ENCODE measurements at regions not wholly inside any gene's neighbourhood (a gene's known extent, or its start where the extent isn't known, plus 50 kb on each side); places are given as distances from the start of the nearest gene placed in this dataset.
"Not testable (repeated sequence)": the region's sequence is repeated elsewhere in the genome, so short reads cannot be mapped to it uniquely, and the experiment has no call there.

GRCh38 chr20:57818418-57819181 lies 108.8 kb upstream of the PMEPA1 start:
- H3K27ac Mint-ChIP-seq: peak overlapping the region; percentile 40 to 63 (median 60)
- no peak overlapping the region for H3K4me3 Mint-ChIP-seq
- TF ChIP-seq CTCF (IDR thresholded peaks at IDR 0.05; ENCODE audit: unreplicated experiment in 3 of 3): no peak
- no peaks in the 10 kb centered on the region for H3K36me3 Mint-ChIP-seq (ENCODE audit: low read depth)
- no peaks in the 10 kb centered on the region for H3K9me3 Mint-ChIP-seq
- H3K4me1 Mint-ChIP-seq: peaks cover 11% of the 10 kb centered on the region
- peaks cover 20% of the 10 kb centered on the region for H3K27me3 Mint-ChIP-seq (ENCODE audit: low read depth)

- no peaks in the 10 kb centered on the region for H3K9me3 Mint-ChIP-seq
Observed at GRCh38 chr20:57815405-57815804, 105.6 kb upstream of the PMEPA1 start.

GRCh38 chr20:57814529-57814928 lies 104.7 kb upstream of the PMEPA1 start:
- H3K27me3 Mint-ChIP-seq (ENCODE audit: low read depth): peaks cover 18% of the 10 kb centered on the region
- no peak overlapping the region for H3K27ac Mint-ChIP-seq
- H3K4me1 Mint-ChIP-seq: peaks cover 38% of the 10 kb centered on the region
- H3K4me3 Mint-ChIP-seq: no peak overlapping the region
- no peaks in the 10 kb centered on the region for H3K9me3 Mint-ChIP-seq
- no peak for TF ChIP-seq CTCF (IDR thresholded peaks at IDR 0.05; ENCODE audit: unreplicated experiment in 3 of 3)
- no peaks in the 10 kb centered on the region for H3K36me3 Mint-ChIP-seq (ENCODE audit: low read depth)

More at GRCh38 chr20:57815405-57815804, 105.6 kb upstream of the PMEPA1 start:
- no peak overlapping the region for H3K4me3 Mint-ChIP-seq
- H3K27me3 Mint-ChIP-seq (ENCODE audit: low read depth): peaks cover 18% of the 10 kb centered on the region
- no peak for TF ChIP-seq CTCF (IDR thresholded peaks at IDR 0.05; ENCODE audit: unreplicated experiment in 3 of 3)
- H3K4me1 Mint-ChIP-seq: peaks cover 32% of the 10 kb centered on the region
- no peaks in the 10 kb centered on the region for H3K36me3 Mint-ChIP-seq (ENCODE audit: low read depth)
- H3K27ac Mint-ChIP-seq: no peak overlapping the region

- Mint-ChIP-seq H3K36me3 (ENCODE audit: low read depth) (no peaks in the 10 kb centered on the region), H3K9me3 (no peaks in the 10 kb centered on the region), H3K4me1 (peaks cover 35% of the 10 kb centered on the region), H3K27ac (peak overlapping the region in 1 of 3 experiments; percentile 5), H3K27me3 (ENCODE audit: low read depth) (peaks cover 16% of the 10 kb centered on the region), H3K4me3 (no peak overlapping the region)
- no peak for TF ChIP-seq CTCF (IDR thresholded peaks at IDR 0.05; ENCODE audit: unreplicated experiment in 3 of 3)
Observed at GRCh38 chr20:57813509-57814269, 103.9 kb upstream of the PMEPA1 start.

GRCh38 chr20:57812632-57813031 lies 102.8 kb upstream of the PMEPA1 start:
- H3K9me3 Mint-ChIP-seq; H3K4me3 Mint-ChIP-seq; H3K36me3 Mint-ChIP-seq (ENCODE audit: low read depth): not testable (repeated sequence)
- H3K27ac Mint-ChIP-seq: peak overlapping the region in 2 of 3 experiments; percentile 32 to 80
- H3K4me1 Mint-ChIP-seq: peaks cover 37% of the 10 kb centered on the region
- peaks cover 17% of the 10 kb centered on the region for H3K27me3 Mint-ChIP-seq (ENCODE audit: low read depth)

- peaks cover 20% of the 10 kb centered on the region for H3K27me3 Mint-ChIP-seq (ENCODE audit: low read depth)
- H3K4me3 Mint-ChIP-seq: no peak overlapping the region
- H3K9me3 Mint-ChIP-seq: no peaks in the 10 kb centered on the region
- H3K27ac Mint-ChIP-seq: peak overlapping the region; percentile 41 to 63 (median 50)
- H3K4me1 Mint-ChIP-seq: peaks cover 43% of the 10 kb centered on the region
- H3K36me3 Mint-ChIP-seq (ENCODE audit: low read depth): no peaks in the 10 kb centered on the region
- no peak for TF ChIP-seq CTCF (IDR thresholded peaks at IDR 0.05; ENCODE audit: unreplicated experiment in 3 of 3)
Observed at GRCh38 chr20:57811374-57812020, 101.7 kb upstream of the PMEPA1 start.
